Fibroblast of the aortic adventitia (primary cell): ENCODE measurements at regions not wholly inside any gene's neighbourhood (a gene's known extent, or its start where the extent isn't known, plus 50 kb on each side); places are given as distances from the start of the nearest gene placed in this dataset.
A peak's percentile ranks its signal among the peaks of the same experiment; 100 is the strongest.

Source experiments
- DNase-seq: peaks from one replicate; pipeline ENCODE4 v3.0.0-alpha.2; 2010; ENCODE audit warnings: low read depth
- H3K4me3 ChIP-seq: 2 replicates; pipeline ENCODE4 v1.5.1; 2011; ENCODE audit warnings: low read depth, mild to moderate bottlenecking, control low read depth, low read length, moderate library complexity
- CTCF ChIP-seq: IDR thresholded peaks from 2 replicates; pipeline ENCODE4 v1.5.1; 2011; ENCODE audit warnings: mild to moderate bottlenecking, low read length, control low read depth, inconsistent platforms; ENCODE audit not compliant: insufficient read depth

- TF ChIP-seq CTCF: no peak
- H3K4me3 ChIP-seq: no peak overlapping the region
- DNase-seq: peak; percentile 82
Observed at GRCh38 chr9:82513976-82514735, 525.6 kb downstream of the SPATA31D1 start.

GRCh38 chr9:82518868-82519267, 530.3 kb downstream of the SPATA31D1 start:
- no peak for TF ChIP-seq CTCF
- no peak overlapping the region for H3K4me3 ChIP-seq
- no peak for DNase-seq

- DNase-seq: no peak
- no peak for TF ChIP-seq CTCF
- H3K4me3 ChIP-seq: no peak overlapping the region
Observed at GRCh38 chr9:82519332-82519731, 530.8 kb downstream of the SPATA31D1 start.

- H3K4me3 ChIP-seq: no peak overlapping the region
- TF ChIP-seq CTCF: peak; percentile 4
- DNase-seq: no peak
Observed at GRCh38 chr9:82524407-82524806, 535.8 kb downstream of the SPATA31D1 start.

- DNase-seq: no peak
- TF ChIP-seq CTCF: no peak
- no peak overlapping the region for H3K4me3 ChIP-seq
Observed at GRCh38 chr9:82526577-82526976, 536.4 kb downstream of the RASEF start.

- H3K4me3 ChIP-seq: no peak overlapping the region
- DNase-seq: peak; percentile 19
- TF ChIP-seq CTCF: no peak
Observed at GRCh38 chr9:82531795-82532194, 531.1 kb downstream of the RASEF start.
